H9 (cell line): ENCODE measurements at regions not wholly inside any gene's neighbourhood (a gene's known extent, or its start where the extent isn't known, plus 50 kb on each side); places are given as distances from the start of the nearest gene placed in this dataset.

Source experiments
- DNase-seq: peaks from one replicate; pipeline ENCODE4 v3.0.0-alpha.2; 2017
- H2AFZ ChIP-seq: one replicate; pipeline ENCODE4 v1.6.1; 2013; ENCODE audit warnings: mild to moderate bottlenecking, low read length, control low read depth, moderate library complexity
- H2AK5ac ChIP-seq: 2 replicates; pipeline ENCODE4 v1.6.1; 2013; ENCODE audit warnings: low read length, control low read depth, mixed read lengths; ENCODE audit not compliant: insufficient read length
- H2BK120ac ChIP-seq: one replicate; pipeline ENCODE4 v1.6.1; 2013; ENCODE audit warnings: low read depth, mild to moderate bottlenecking, low read length, control low read depth, inconsistent platforms; ENCODE audit not compliant: poor library complexity, severe bottlenecking
- H2BK12ac ChIP-seq: 2 replicates; pipeline ENCODE4 v1.6.1; 2013; ENCODE audit warnings: low read length, control low read depth, mixed read lengths, low read depth; ENCODE audit not compliant: insufficient read length
- H2BK15ac ChIP-seq: 2 replicates; pipeline ENCODE4 v1.6.1; 2013; ENCODE audit warnings: low read depth, low read length, control low read depth
- H2BK20ac ChIP-seq: one replicate; pipeline ENCODE4 v1.6.1; 2013; ENCODE audit warnings: low read depth, mild to moderate bottlenecking, low read length, control low read depth, inconsistent platforms; ENCODE audit not compliant: poor library complexity, severe bottlenecking
- H2BK5ac ChIP-seq: 2 replicates; pipeline ENCODE4 v1.6.1; 2013; ENCODE audit warnings: low read length, control low read depth, mixed read lengths; ENCODE audit not compliant: insufficient read length
- H3K14ac ChIP-seq: 2 replicates; pipeline ENCODE4 v1.6.1; 2013; ENCODE audit warnings: low read length, control low read depth; ENCODE audit not compliant: insufficient read depth
- H3K18ac ChIP-seq: 2 replicates; pipeline ENCODE4 v1.6.1; 2013; ENCODE audit warnings: low read depth, mild to moderate bottlenecking, mixed read lengths, low read length, control low read depth; ENCODE audit not compliant: insufficient read length
- H3K23ac ChIP-seq: 2 replicates; pipeline ENCODE4 v1.6.1; 2013; ENCODE audit warnings: low read length, control low read depth, mixed read lengths, low read depth; ENCODE audit not compliant: insufficient read length
- H3K23me2 ChIP-seq: 2 replicates; pipeline ENCODE4 v1.6.1; 2013; ENCODE audit warnings: low read depth, mild to moderate bottlenecking, mixed read lengths, low read length, control low read depth; ENCODE audit not compliant: insufficient read length, poor library complexity, severe bottlenecking
- H3K27ac ChIP-seq: 2 replicates; pipeline ENCODE4 v1.5.1; 2013; ENCODE audit warnings: low read length, control low read depth, mixed read lengths, low read depth; ENCODE audit not compliant: insufficient read length
- H3K27me3 ChIP-seq: 2 replicates; pipeline ENCODE4 v1.6.1; 2013; ENCODE audit warnings: low read length, control low read depth, inconsistent platforms; ENCODE audit not compliant: insufficient read depth
- H3K4ac ChIP-seq: 2 replicates; pipeline ENCODE4 v1.6.1; 2013; ENCODE audit warnings: low read depth, mild to moderate bottlenecking, control low read depth, inconsistent platforms, low read length, moderate library complexity
- H3K4me1 ChIP-seq: 2 replicates; pipeline ENCODE4 v1.6.1; 2013; ENCODE audit warnings: low read length, control low read depth, inconsistent platforms; ENCODE audit not compliant: insufficient read depth
- H3K4me2 ChIP-seq: 2 replicates; pipeline ENCODE4 v1.6.1; 2013; ENCODE audit warnings: low read length, control low read depth, mixed read lengths; ENCODE audit not compliant: insufficient read length, insufficient read depth
- H3K56ac ChIP-seq: 2 replicates; pipeline ENCODE4 v1.6.1; 2013; ENCODE audit warnings: low read depth, mild to moderate bottlenecking, mixed read lengths, low read length, control low read depth; ENCODE audit not compliant: insufficient read length
- H3K79me1 ChIP-seq: 2 replicates; pipeline ENCODE4 v1.6.1; 2013; ENCODE audit warnings: low read depth, mild to moderate bottlenecking, moderate library complexity, low read length, control low read depth, inconsistent platforms; ENCODE audit not compliant: insufficient read depth, poor library complexity, severe bottlenecking
- H3K79me2 ChIP-seq: 2 replicates; pipeline ENCODE4 v1.6.1; 2013; ENCODE audit warnings: low read length, control low read depth, inconsistent platforms; ENCODE audit not compliant: insufficient read depth
- H3K9ac ChIP-seq: 2 replicates; pipeline ENCODE4 v1.6.1; 2013; ENCODE audit warnings: low read length, control low read depth, mixed read lengths; ENCODE audit not compliant: insufficient read length; ENCODE audit errors: extremely low read depth
- H3K9me3 ChIP-seq: one replicate; pipeline ENCODE4 v1.6.1; 2013; ENCODE audit warnings: low read depth, low read length, inconsistent platforms; ENCODE audit not compliant: control insufficient read depth
- H3T11ph ChIP-seq: one replicate; pipeline ENCODE4 v1.6.1; 2013; ENCODE audit warnings: mild to moderate bottlenecking, low read length, control low read depth, inconsistent platforms
- H4K20me1 ChIP-seq: one replicate; pipeline ENCODE4 v1.6.1; 2013; ENCODE audit not compliant: control insufficient read depth, insufficient read length, insufficient read depth
- H4K5ac ChIP-seq: 2 replicates; pipeline ENCODE4 v1.6.1; 2013; ENCODE audit warnings: low read depth, mild to moderate bottlenecking, mixed read lengths, low read length, control low read depth; ENCODE audit not compliant: insufficient read length
- H4K8ac ChIP-seq: replicated peaks from 2 replicates; pipeline ENCODE4 v1.6.1; 2013; ENCODE audit warnings: low read length, control low read depth, mixed read lengths, low read depth; ENCODE audit not compliant: insufficient read length
- H4K91ac ChIP-seq: 2 replicates; pipeline ENCODE4 v1.6.1; 2013; ENCODE audit warnings: low read depth, mild to moderate bottlenecking, moderate library complexity, mixed read lengths, low read length, control low read depth; ENCODE audit not compliant: insufficient read length
- H3K27ac Mint-ChIP-seq, 3 experiments: 2 replicates in 2 of 3; 3 replicates in 1 of 3; pipeline ENCODE4 v1.8.0; 2020 to 2021; ENCODE audit warnings: mixed read lengths in 3 of 3, mild to moderate bottlenecking in 1 of 3, moderate library complexity in 1 of 3
- H3K27me3 Mint-ChIP-seq: 2 replicates; pipeline ENCODE4 v1.8.0; 2021; ENCODE audit warnings: low read depth, mild to moderate bottlenecking, moderate library complexity, mixed read lengths
- H3K36me3 Mint-ChIP-seq, 3 experiments: 2 replicates in 2 of 3; 3 replicates in 1 of 3; pipeline ENCODE4 v1.8.0; 2020 to 2021; ENCODE audit warnings: low read depth in 3 of 3, mixed read lengths in 3 of 3; ENCODE audit not compliant: insufficient read depth in 1 of 3
- H3K4me1 Mint-ChIP-seq, 2 experiments: 2 replicates each; pipeline ENCODE4 v1.8.0; 2020; ENCODE audit warnings: mixed read lengths in 2 of 2
- H3K4me3 Mint-ChIP-seq, 2 experiments: 2 replicates in 1 of 2; 3 replicates in 1 of 2; pipeline ENCODE4 v1.8.0; 2020 to 2021; ENCODE audit warnings: mild to moderate bottlenecking in 2 of 2, mixed read lengths in 2 of 2, moderate library complexity in 1 of 2
- H3K9me3 Mint-ChIP-seq, 2 experiments: 2 replicates in 1 of 2; 3 replicates in 1 of 2; pipeline ENCODE4 v1.8.0; 2020; ENCODE audit warnings: mild to moderate bottlenecking in 2 of 2, mixed read lengths in 2 of 2, moderate library complexity in 1 of 2
- CTCF ChIP-seq: fragments of 200-600 bp; sonication (generic); conservative IDR thresholded peaks from 3 replicates; pipeline ENCODE4 v1.8.0; 2021; ENCODE audit warnings: antibody characterized with exemption, mild to moderate bottlenecking
- WGBS: extraction: QIAGEN DNeasy Blood & Tissue Kit; methylation state at CpG from one replicate; pipeline ENCODE4 v1.1.7; 2013; ENCODE audit warnings: missing lambda C conversion rate, low lambda C conversion rate, mixed read lengths; ENCODE audit not compliant: insufficient read length; ENCODE audit errors: extremely low coverage; 5-methylcytosine and 5-hydroxymethylcytosine counted together

DNA sequence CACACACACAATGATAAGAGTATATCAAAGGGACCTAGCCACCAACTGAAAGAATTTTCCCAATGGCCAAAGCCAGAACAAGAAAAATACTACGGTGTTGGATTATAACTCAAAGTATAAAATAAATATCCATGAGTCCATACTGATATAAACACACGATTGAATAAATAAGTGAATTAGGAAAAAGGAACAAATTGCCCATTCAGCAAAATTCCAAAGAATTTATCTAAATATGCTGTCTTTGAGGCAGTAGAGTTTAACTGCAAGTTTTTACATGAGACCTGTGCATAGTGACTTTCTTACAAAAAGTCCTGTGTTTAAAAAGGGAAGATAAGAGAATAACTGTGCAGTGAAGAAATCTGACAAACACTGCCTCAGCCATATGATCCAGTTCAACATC is 278.8 kb upstream of the PPARGC1A start:
- Histone ChIP-seq H3K23ac (no peak overlapping the region), H3K9me3 (no peaks in the 10 kb centered on the region), H2AFZ (no peak overlapping the region), H3K4me2 (no peak overlapping the region), H3K23me2 (no peaks in the 10 kb centered on the region), H2BK15ac (no peak overlapping the region), H3K18ac (no peak overlapping the region), H3K27ac (no peak overlapping the region), H3K79me1 (no peaks in the 10 kb centered on the region), H2BK20ac (no peak overlapping the region), H2BK12ac (no peak overlapping the region), H2BK120ac (no peak overlapping the region), H4K20me1 (no peaks in the 10 kb centered on the region), H3K14ac (no peak overlapping the region), H2AK5ac (no peak overlapping the region), H3K4me1 (no peaks in the 10 kb centered on the region), H3K27me3 (no peaks in the 10 kb centered on the region), H3T11ph (no peak overlapping the region), H3K79me2 (no peaks in the 10 kb centered on the region), H3K9ac (no peak overlapping the region), H4K91ac (no peak overlapping the region), H4K8ac (no peak overlapping the region), H4K5ac (no peak overlapping the region), H3K56ac (no peak overlapping the region), H2BK5ac (no peak overlapping the region), H3K4ac (no peak overlapping the region)
- no peak for TF ChIP-seq CTCF
- Mint-ChIP-seq H3K27ac (no peak overlapping the region), H3K27me3 (peaks cover 2% of the 10 kb centered on the region), H3K4me1 (peaks cover 14% of the 10 kb centered on the region in 2 experiments), H3K4me3 (no peak overlapping the region), H3K36me3 (no peaks in the 10 kb centered on the region), H3K9me3 (no peaks in the 10 kb centered on the region)
- WGBS: no CpG with 5 or more reads among the region's 2 CpGs
- no peak for DNase-seq
